Common myeloid progenitor, CD34-positive (primary cell): ENCODE measurements at regions not wholly inside any gene's neighbourhood (a gene's known extent, or its start where the extent isn't known, plus 50 kb on each side); places are given as distances from the start of the nearest gene placed in this dataset.

Experiments
- CTCF ChIA-PET: fragments of 350-600 bp; sonication (Branson Sonifier 250); formaldehyde crosslinking; loops from one replicate; lab custom pipeline; 2021; ENCODE audit warnings: antibody characterized with exemption; lab: Charles Lee
- POLR2A ChIA-PET: fragments of 350-600 bp; sonication (Branson Sonifier 250); formaldehyde crosslinking; loops from one replicate; lab custom pipeline; 2021; ENCODE audit warnings: antibody characterized with exemption; lab: Charles Lee
- DNase-seq, 3 donors: peaks; one replicate each; pipeline versions ENCODE4 v3.0.0 to v3.0.0-alpha.2; 2013
- H3K27ac ChIP-seq, 2 experiments: 1 replicate in 1 of 2; 2 replicates in 1 of 2; pipeline ENCODE4 v1.7.0; 2013; ENCODE audit warnings: inconsistent platforms in 2 of 2, low read length in 2 of 2, mild to moderate bottlenecking in 2 of 2, low read depth in 1 of 2, moderate library complexity in 1 of 2; ENCODE audit not compliant: severe bottlenecking in 2 of 2, insufficient read depth in 1 of 2, poor library complexity in 1 of 2
- H3K27me3 ChIP-seq, 5 experiments: replicated peaks in 2 of 5; 1 replicate in 3 of 5; 2 replicates in 2 of 5; pipeline versions ENCODE4 v1.6.1 to v1.7.0; 2013; ENCODE audit warnings: low read length in 4 of 5, mild to moderate bottlenecking in 2 of 5, moderate library complexity in 2 of 5, inconsistent platforms in 1 of 5; ENCODE audit not compliant: insufficient read depth in 5 of 5, control insufficient read depth in 4 of 5
- H3K36me3 ChIP-seq, 4 experiments: 1 replicate in 2 of 4; 2 replicates in 2 of 4; pipeline versions ENCODE4 v1.6.1 to v1.7.0; 2013; ENCODE audit warnings: low read length in 3 of 4, control low read depth in 1 of 4, mild to moderate bottlenecking in 1 of 4; ENCODE audit not compliant: control insufficient read depth in 4 of 4, insufficient read depth in 4 of 4
- H3K4me1 ChIP-seq, 4 experiments: 1 replicate in 3 of 4; 2 replicates in 1 of 4; pipeline versions ENCODE4 v1.6.1 to v1.7.1; 2013; ENCODE audit warnings: low read length in 3 of 4, mild to moderate bottlenecking in 3 of 4, control low read depth in 1 of 4, inconsistent platforms in 1 of 4, moderate library complexity in 1 of 4; ENCODE audit not compliant: control insufficient read depth in 4 of 4, insufficient read depth in 4 of 4; ENCODE audit errors: control extremely low read depth in 1 of 4
- H3K4me3 ChIP-seq, 7 experiments: 1 replicate in 4 of 7; 2 replicates in 3 of 7; pipeline versions ENCODE4 v1.5.1 to v1.7.0; 2013; ENCODE audit warnings: mild to moderate bottlenecking in 7 of 7, low read length in 6 of 7, moderate library complexity in 6 of 7, inconsistent platforms in 2 of 7, low read depth in 2 of 7, control low read depth in 1 of 7; ENCODE audit not compliant: insufficient read depth in 4 of 7, control insufficient read depth in 1 of 7; ENCODE audit errors: extremely low read depth in 1 of 7
- H3K9me3 ChIP-seq, 5 experiments: 1 replicate in 4 of 5; 2 replicates in 1 of 5; pipeline versions ENCODE4 v1.6.1 to v1.7.1; 2013; ENCODE audit warnings: low read length in 4 of 5, mild to moderate bottlenecking in 2 of 5, inconsistent platforms in 1 of 5, low read depth in 1 of 5, moderate library complexity in 1 of 5; ENCODE audit not compliant: control insufficient read depth in 4 of 5, insufficient read depth in 2 of 5; ENCODE audit errors: control extremely low read depth in 1 of 5
- WGBS: methylation state at CpG from one replicate; pipeline ENCODE4 v1.1.5; 2013; ENCODE audit not compliant: insufficient coverage; 5-methylcytosine and 5-hydroxymethylcytosine counted together

DNA sequence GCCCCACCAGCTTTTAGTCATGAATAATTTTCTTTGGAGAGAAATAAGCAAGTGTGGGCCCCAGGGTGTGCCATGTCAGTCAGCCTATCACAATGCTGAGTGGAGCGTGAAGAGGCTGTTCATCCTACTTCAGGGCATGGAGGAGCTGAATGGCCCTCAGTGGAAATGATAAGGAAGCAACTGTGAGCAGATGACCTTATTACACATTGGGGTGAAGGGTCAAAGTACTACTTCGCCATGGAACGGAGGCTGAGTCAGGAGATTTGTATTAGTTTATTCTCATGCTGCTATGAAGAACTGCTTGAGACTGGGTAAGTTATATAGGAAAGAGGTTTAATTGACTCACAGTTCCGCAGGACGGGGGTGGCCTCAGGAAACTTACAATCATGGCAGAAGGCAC is 231.0 kb upstream of the ADAMTS16 start:
- WGBS, result 93% methylated on average over 3 of the region's 5 CpGs
- H3K27ac ChIP-seq, result no peak overlapping the region

GRCh38 chr5:4911646-4912403 is 228.3 kb upstream of the ADAMTS16 start:
- WGBS, result 89% methylated on average over 6 of the region's 6 CpGs

More for the DNA sequence above, 231.0 kb upstream of the ADAMTS16 start:
- peaks cover 0 to 2% (median 0%) of the 10 kb centered on the region in 5 experiments for H3K27me3 ChIP-seq
- POLR2A ChIA-PET, result no interaction called here
- H3K36me3 ChIP-seq, result no peaks in the 10 kb centered on the region
- no peaks in the 10 kb centered on the region for H3K4me1 ChIP-seq
- DNase-seq, result no peak
- no peak overlapping the region for H3K4me3 ChIP-seq
- CTCF ChIA-PET, result no interaction called here
- H3K9me3 ChIP-seq, result no peaks in the 10 kb centered on the region

GRCh38 chr5:4921929-4922328 is 218.2 kb upstream of the ADAMTS16 start:
- no peak for DNase-seq
- no peaks in the 10 kb centered on the region for H3K9me3 ChIP-seq
- ChIA-PET CTCF (no interaction called here), POLR2A (no interaction called here)
- WGBS, result 67% methylated on average over 3 of the region's 5 CpGs
- no peaks in the 10 kb centered on the region for H3K4me1 ChIP-seq
- no peak overlapping the region for H3K4me3 ChIP-seq
- H3K36me3 ChIP-seq, result no peaks in the 10 kb centered on the region
- no peak overlapping the region for H3K27ac ChIP-seq
- H3K27me3 ChIP-seq, result no peaks in the 10 kb centered on the region

More at GRCh38 chr5:4911646-4912403, 228.3 kb upstream of the ADAMTS16 start:
- Histone ChIP-seq H3K27ac (no peak overlapping the region), H3K4me3 (no peak overlapping the region), H3K4me1 (no peaks in the 10 kb centered on the region), H3K27me3 (peaks cover 0 to 2% (median 0%) of the 10 kb centered on the region in 5 experiments), H3K36me3 (no peaks in the 10 kb centered on the region), H3K9me3 (no peaks in the 10 kb centered on the region)
- ChIA-PET CTCF (no interaction called here), POLR2A (no interaction called here)
- DNase-seq, result no peak

DNA sequence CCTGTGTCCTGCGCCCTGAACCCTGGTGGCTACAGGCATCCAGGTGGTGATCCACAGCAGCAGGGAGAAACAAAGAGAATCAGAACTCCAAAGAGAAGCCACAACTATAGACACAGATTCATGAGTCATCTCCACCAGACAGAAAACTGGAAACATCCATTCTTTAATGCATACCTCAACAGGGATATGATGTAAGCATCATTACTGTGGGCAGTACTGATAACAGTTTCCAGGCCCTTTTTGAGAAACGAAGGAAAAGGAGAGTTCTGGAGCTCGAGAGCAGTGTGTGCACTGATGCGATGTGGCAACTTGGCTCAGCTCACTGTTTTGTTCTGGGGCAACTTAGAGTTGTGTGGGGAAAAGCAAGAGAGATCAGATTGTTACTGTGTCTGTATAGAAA is 215.6 kb upstream of the ADAMTS16 start:
- Histone ChIP-seq H3K27ac (no peak overlapping the region), H3K4me1 (no peaks in the 10 kb centered on the region), H3K4me3 (no peak overlapping the region), H3K36me3 (no peaks in the 10 kb centered on the region), H3K27me3 (peaks cover 0 to 2% (median 0%) of the 10 kb centered on the region in 5 experiments), H3K9me3 (no peaks in the 10 kb centered on the region)
- ChIA-PET POLR2A (no interaction called here), CTCF (no interaction called here)
- WGBS, result 87% methylated on average over 3 of the region's 4 CpGs
- no peak for DNase-seq

DNA sequence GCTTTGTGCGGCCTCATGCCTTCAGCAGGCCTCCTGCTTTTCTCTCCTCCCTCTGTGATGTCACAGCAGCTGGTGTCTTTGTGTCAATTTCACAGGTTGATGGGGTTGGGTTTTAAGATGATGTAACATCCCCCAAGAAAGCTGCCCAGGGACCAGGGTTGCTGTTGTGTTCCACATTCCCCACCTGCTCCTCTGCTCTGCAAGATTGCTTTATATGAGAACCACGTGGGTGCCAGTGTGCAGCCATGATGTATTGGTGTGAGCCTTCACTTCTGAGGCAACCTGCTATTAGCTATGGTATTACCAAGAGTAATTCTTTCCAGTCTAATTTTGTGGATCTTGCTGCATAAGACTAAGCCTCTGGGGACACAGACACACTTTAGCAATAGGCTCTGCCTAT is 213.0 kb upstream of the ADAMTS16 start:
- H3K9me3 ChIP-seq, result no peaks in the 10 kb centered on the region
- H3K36me3 ChIP-seq, result no peaks in the 10 kb centered on the region
- CTCF ChIA-PET, result no interaction called here
- DNase-seq, result no peak
- no peak overlapping the region for H3K4me3 ChIP-seq
- no peak overlapping the region for H3K27ac ChIP-seq
- POLR2A ChIA-PET, result no interaction called here
- peaks cover 0 to 2% (median 0%) of the 10 kb centered on the region in 5 experiments for H3K27me3 ChIP-seq
- H3K4me1 ChIP-seq, result no peaks in the 10 kb centered on the region
- WGBS, result 79% methylated on average over 2 of the region's 2 CpGs

DNA sequence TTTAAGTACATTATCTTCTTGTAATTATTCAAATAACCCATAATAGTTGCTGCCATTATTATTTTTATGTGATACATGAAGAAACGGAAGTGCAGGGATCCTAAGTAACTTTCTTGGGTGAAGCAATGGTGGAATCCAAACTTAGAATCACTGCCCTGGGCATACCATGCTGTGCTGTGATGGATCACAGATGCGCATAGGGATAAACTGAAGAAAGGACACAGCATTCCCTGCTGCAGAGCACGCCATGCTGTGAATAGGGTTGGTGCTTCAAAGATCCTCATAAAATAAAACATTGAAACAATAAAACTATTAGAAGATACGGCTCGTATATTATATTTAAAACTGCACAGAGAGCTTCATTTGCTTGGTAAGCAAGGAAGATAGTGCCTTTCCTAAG is 211.7 kb upstream of the ADAMTS16 start:
- ChIA-PET CTCF (interaction anchor here (1.3 kb wide), 1 partner anchor 10 kb away, joined by 3 read pairs; no protein-coding TSS in a partner anchor), POLR2A (no interaction called here)
- no peak for DNase-seq
- H3K4me1 ChIP-seq, result no peaks in the 10 kb centered on the region
- H3K36me3 ChIP-seq, result no peaks in the 10 kb centered on the region
- no peaks in the 10 kb centered on the region for H3K9me3 ChIP-seq
- no peak overlapping the region for H3K4me3 ChIP-seq
- H3K27ac ChIP-seq, result no peak overlapping the region
- WGBS, result 100% methylated on average over 3 of the region's 5 CpGs
- peaks cover 0 to 2% (median 0%) of the 10 kb centered on the region in 5 experiments for H3K27me3 ChIP-seq

DNA sequence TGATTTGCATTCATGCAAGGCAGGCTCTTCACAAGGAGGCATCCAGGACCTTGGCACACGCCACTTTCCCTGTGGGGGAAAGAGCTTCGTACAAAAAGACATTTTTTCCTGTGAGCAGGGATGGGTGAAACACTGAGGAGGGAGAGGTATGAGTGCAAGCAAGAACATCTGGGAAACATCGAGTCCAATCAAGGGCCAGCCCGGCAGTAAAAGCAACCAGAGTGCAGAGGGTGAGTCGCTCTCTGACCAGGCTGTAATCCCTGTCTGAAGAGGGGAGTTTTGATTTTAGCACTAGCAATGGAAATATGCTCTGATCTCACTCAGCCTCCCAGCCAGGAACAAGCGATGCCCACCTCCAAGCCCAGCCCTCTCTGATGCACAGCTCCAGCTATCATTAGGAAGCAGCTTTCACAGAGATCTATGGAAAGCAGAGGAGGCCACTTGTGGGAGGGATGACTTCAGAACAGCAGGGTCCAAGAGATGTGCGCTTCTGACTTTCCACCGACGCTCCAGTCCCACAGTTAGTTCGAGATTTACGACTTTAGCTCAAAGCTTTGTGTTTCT is 211.0 kb upstream of the ADAMTS16 start:
- H3K9me3 ChIP-seq, result no peaks in the 10 kb centered on the region
- no peak for DNase-seq
- H3K27ac ChIP-seq, result no peak overlapping the region
- no peak overlapping the region for H3K4me3 ChIP-seq
- H3K27me3 ChIP-seq, result peaks cover 0 to 2% (median 0%) of the 10 kb centered on the region in 5 experiments
- no peaks in the 10 kb centered on the region for H3K4me1 ChIP-seq
- POLR2A ChIA-PET, result no interaction called here
- 81% methylated on average over 11 of the region's 11 CpGs for WGBS
- CTCF ChIA-PET, result interaction anchor here (1.3 kb wide), 1 partner anchor 10 kb away, joined by 3 read pairs; no protein-coding TSS in a partner anchor
- H3K36me3 ChIP-seq, result no peaks in the 10 kb centered on the region
